IMR-90 (cell line): ENCODE measurements at regions not wholly inside any gene's neighbourhood (a gene's known extent, or its start where the extent isn't known, plus 50 kb on each side); places are given as distances from the start of the nearest gene placed in this dataset.

Source experiments
- MAZ ChIP-seq: IDR thresholded peaks from 2 replicates; pipeline ENCODE4 v1.6.1; 2012; ENCODE audit warnings: low read depth, mild to moderate bottlenecking, low read length, improper control_type of control experiment, moderate library complexity, borderline replicate concordance
- TF ChIP-seq, protein P1 (sequence below): conservative IDR thresholded peaks from 2 replicates; pipeline ENCODE4 v1.5.1; 2012; ENCODE audit warnings: mild to moderate bottlenecking, low read depth, low read length, improper control_type of control experiment

GRCh38 chr5:40374853-40375252, 304.9 kb upstream of the PTGER4 start:
- no peak for TF ChIP-seq MAZ
- TF ChIP-seq, protein P1, sequence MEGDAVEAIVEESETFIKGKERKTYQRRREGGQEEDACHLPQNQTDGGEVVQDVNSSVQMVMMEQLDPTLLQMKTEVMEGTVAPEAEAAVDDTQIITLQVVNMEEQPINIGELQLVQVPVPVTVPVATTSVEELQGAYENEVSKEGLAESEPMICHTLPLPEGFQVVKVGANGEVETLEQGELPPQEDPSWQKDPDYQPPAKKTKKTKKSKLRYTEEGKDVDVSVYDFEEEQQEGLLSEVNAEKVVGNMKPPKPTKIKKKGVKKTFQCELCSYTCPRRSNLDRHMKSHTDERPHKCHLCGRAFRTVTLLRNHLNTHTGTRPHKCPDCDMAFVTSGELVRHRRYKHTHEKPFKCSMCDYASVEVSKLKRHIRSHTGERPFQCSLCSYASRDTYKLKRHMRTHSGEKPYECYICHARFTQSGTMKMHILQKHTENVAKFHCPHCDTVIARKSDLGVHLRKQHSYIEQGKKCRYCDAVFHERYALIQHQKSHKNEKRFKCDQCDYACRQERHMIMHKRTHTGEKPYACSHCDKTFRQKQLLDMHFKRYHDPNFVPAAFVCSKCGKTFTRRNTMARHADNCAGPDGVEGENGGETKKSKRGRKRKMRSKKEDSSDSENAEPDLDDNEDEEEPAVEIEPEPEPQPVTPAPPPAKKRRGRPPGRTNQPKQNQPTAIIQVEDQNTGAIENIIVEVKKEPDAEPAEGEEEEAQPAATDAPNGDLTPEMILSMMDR, result no peak
